ENCODE measurements at regions not wholly inside any gene's neighbourhood (a gene's known extent, or its start where the extent isn't known, plus 50 kb on each side); places are given as distances from the start of the nearest gene placed in this dataset.

DNA sequence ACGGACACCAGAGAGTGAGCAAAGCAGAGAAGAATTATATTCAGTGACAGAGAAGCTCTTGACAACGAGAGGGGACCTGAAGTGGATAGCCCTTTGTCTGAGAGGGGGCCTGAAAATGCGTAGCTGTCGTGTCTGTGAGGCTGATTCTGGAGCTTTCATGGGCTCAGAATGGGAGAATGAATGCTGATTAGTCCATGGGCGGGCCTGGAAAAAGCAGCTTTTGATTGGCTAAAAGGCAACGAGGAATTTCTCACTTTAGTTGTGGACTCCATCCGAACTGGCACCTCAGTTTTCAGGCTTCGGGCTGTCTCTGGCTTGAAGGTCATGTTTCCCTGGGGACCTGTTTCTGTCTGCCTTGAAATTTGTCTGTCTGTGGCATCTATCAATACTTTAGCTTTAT lies 487.1 kb downstream of the TECRL start:
- no peaks in the 10 kb centered on the region for H3F3A ChIP-seq (replicated peaks; ENCODE audit: insufficient read depth)
- TF ChIP-seq POLR2AphosphoS5 (IDR thresholded peaks at IDR 0.05; ENCODE audit: low read depth, low read length): no peak
- TF ChIP-seq ELF1 (IDR thresholded peaks at IDR 0.05): no peak
- no peak for TF ChIP-seq RAD21 (IDR thresholded peaks at IDR 0.05; ENCODE audit: low read length)
- TF ChIP-seq EZH2phosphoT487 (IDR thresholded peaks at IDR 0.05; ENCODE audit: borderline replicate concordance, low read depth): no peak
- TF ChIP-seq USF1 (IDR thresholded peaks at IDR 0.05; ENCODE audit: borderline replicate concordance, low read depth): no peak
- no peak for TF ChIP-seq USF2 (IDR thresholded peaks at IDR 0.05; ENCODE audit: borderline replicate concordance, low read depth, low read length)
- TF ChIP-seq CHD2 (IDR thresholded peaks at IDR 0.05; ENCODE audit: low read length, partially characterized antibody): no peak
- TF ChIP-seq GATA2 (CRISPR knock-in tag; IDR thresholded peaks at IDR 0.05): no peak
- no peak for TF ChIP-seq TEAD4 (IDR thresholded peaks at IDR 0.05; ENCODE audit: borderline replicate concordance, insufficient read depth)
- TF ChIP-seq, protein P1, sequence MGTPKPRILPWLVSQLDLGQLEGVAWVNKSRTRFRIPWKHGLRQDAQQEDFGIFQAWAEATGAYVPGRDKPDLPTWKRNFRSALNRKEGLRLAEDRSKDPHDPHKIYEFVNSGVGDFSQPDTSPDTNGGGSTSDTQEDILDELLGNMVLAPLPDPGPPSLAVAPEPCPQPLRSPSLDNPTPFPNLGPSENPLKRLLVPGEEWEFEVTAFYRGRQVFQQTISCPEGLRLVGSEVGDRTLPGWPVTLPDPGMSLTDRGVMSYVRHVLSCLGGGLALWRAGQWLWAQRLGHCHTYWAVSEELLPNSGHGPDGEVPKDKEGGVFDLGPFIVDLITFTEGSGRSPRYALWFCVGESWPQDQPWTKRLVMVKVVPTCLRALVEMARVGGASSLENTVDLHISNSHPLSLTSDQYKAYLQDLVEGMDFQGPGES (IDR thresholded peaks at IDR 0.05; ENCODE audit: low read depth, low read length): no peak
- no peak for TF ChIP-seq SMC3 (IDR thresholded peaks at IDR 0.05; ENCODE audit: low read depth, low read length)
- TF ChIP-seq NRF1 (IDR thresholded peaks at IDR 0.05; ENCODE audit: low read depth, low read length): no peak
- TF ChIP-seq FOSL2 (IDR thresholded peaks at IDR 0.05; ENCODE audit: borderline replicate concordance, low read depth): no peak
- TF ChIP-seq SIN3A (IDR thresholded peaks at IDR 0.05; ENCODE audit: borderline replicate concordance, low read depth, low read length): no peak
- no peak for TF ChIP-seq JUND (IDR thresholded peaks at IDR 0.05)
- TF ChIP-seq FOXJ3 (CRISPR knock-in tag; IDR thresholded peaks at IDR 0.05): no peak
- TF ChIP-seq RFX5 (IDR thresholded peaks at IDR 0.05; ENCODE audit: low read length): no peak
- POLR2A ChIA-PET: no interaction called here
- no peak overlapping the region for H3K27ac ChIP-seq (ENCODE audit: low read depth in 2 of 2, low read length in 1 of 2)
- WGBS (ENCODE audit: low lambda C conversion rate): under 1% methylated on average over 8 of the region's 8 CpGs
- H3K27me3 ChIP-seq (ENCODE audit: insufficient read depth): no peaks in the 10 kb centered on the region
- H3K36me3 ChIP-seq (replicated peaks in 1 of 2; ENCODE audit: control insufficient read depth in 1 of 2, insufficient read depth in 2 of 2, low read length in 1 of 2): no peaks in the 10 kb centered on the region
- no peaks in the 10 kb centered on the region; the same call in 1 of the 2 replicates for H3K9me2 ChIP-seq
- no peaks in the 10 kb centered on the region for H3K79me2 ChIP-seq (ENCODE audit: insufficient read depth)
- H3K4me1 ChIP-seq (ENCODE audit: control insufficient read depth in 1 of 2, insufficient read depth in 2 of 2, low read depth in 1 of 2, low read length in 1 of 2): no peaks in the 10 kb centered on the region; a peak in 1 of 4 replicates
- no peaks in the 10 kb centered on the region for H4K20me1 ChIP-seq (ENCODE audit: insufficient read depth)
- no peak overlapping the region for H3K9ac ChIP-seq
- DNase-seq: peak; percentile 1
- no peak overlapping the region for H3K4me3 ChIP-seq (ENCODE audit: low read depth in 2 of 2, low read length in 1 of 2)
- H3K9me3 ChIP-seq: no peaks in the 10 kb centered on the region
- CTCF ChIA-PET: no interaction called here
- no peak overlapping the region for H3K4me2 ChIP-seq
- no peak overlapping the region for H2AFZ ChIP-seq (ENCODE audit: low read depth)

GRCh38 chr4:63921561-63921960 lies 487.7 kb downstream of the TECRL start:
- peak; percentile 3 for DNase-seq
- H3K27me3 ChIP-seq (ENCODE audit: insufficient read depth): no peaks in the 10 kb centered on the region
- no peaks in the 10 kb centered on the region for H3K36me3 ChIP-seq (replicated peaks in 1 of 2; ENCODE audit: control insufficient read depth in 1 of 2, insufficient read depth in 2 of 2, low read length in 1 of 2)
- ChIA-PET POLR2A (no interaction called here), CTCF (no interaction called here)
- no peak overlapping the region for H3K9ac ChIP-seq
- H3K4me1 ChIP-seq (ENCODE audit: control insufficient read depth in 1 of 2, insufficient read depth in 2 of 2, low read depth in 1 of 2, low read length in 1 of 2): no peaks in the 10 kb centered on the region; a peak in 1 of 4 replicates
- 27% methylated on average over 7 of the region's 10 CpGs for WGBS (ENCODE audit: low lambda C conversion rate)
- H3K79me2 ChIP-seq (ENCODE audit: insufficient read depth): no peaks in the 10 kb centered on the region
- no peaks in the 10 kb centered on the region for H3K9me3 ChIP-seq
- no peak overlapping the region; a peak in 1 of 4 replicates for H3K4me3 ChIP-seq (ENCODE audit: low read depth in 2 of 2, low read length in 1 of 2)
- no peaks in the 10 kb centered on the region for H4K20me1 ChIP-seq (ENCODE audit: insufficient read depth)
- H2AFZ ChIP-seq (ENCODE audit: low read depth): no peak overlapping the region
- TF ChIP-seq REST (IDR thresholded peaks at IDR 0.05; ENCODE audit: low read depth, low read length) (no peak), SMC3 (IDR thresholded peaks at IDR 0.05; ENCODE audit: low read depth, low read length) (no peak), RXRA (IDR thresholded peaks at IDR 0.05; ENCODE audit: borderline replicate concordance, low read depth) (no peak), MEF2A (IDR thresholded peaks at IDR 0.05; ENCODE audit: borderline replicate concordance, low read depth) (no peak), TCF12 (IDR thresholded peaks at IDR 0.05) (no peak), EZH2phosphoT487 (IDR thresholded peaks at IDR 0.05; ENCODE audit: borderline replicate concordance, low read depth) (no peak), POLR2AphosphoS5 (IDR thresholded peaks at IDR 0.05; ENCODE audit: low read depth, low read length) (no peak), MXI1 (IDR thresholded peaks at IDR 0.05; ENCODE audit: low read depth, low read length) (no peak)
- H3K4me2 ChIP-seq: no peak overlapping the region
- no peak overlapping the region for H3K27ac ChIP-seq (ENCODE audit: low read depth in 2 of 2, low read length in 1 of 2)
- no peaks in the 10 kb centered on the region; the same call in 1 of the 2 replicates for H3K9me2 ChIP-seq
- H3F3A ChIP-seq (replicated peaks; ENCODE audit: insufficient read depth): no peaks in the 10 kb centered on the region
